Thyroid gland (tissue), 4 donors: ENCODE measurements at regions not wholly inside any gene's neighbourhood (a gene's known extent, or its start where the extent isn't known, plus 50 kb on each side); places are given as distances from the start of the nearest gene placed in this dataset.

Source experiments
- DNase-seq, 2 donors: peaks; one replicate each; pipeline ENCODE4 v3.0.0-alpha.2; 2019
- H3K27ac ChIP-seq, 3 donors: fragments of 200-600 bp; sonication (generic); 1 replicate in 2 of 3; 2 replicates in 1 of 3; pipeline ENCODE4 v1.5.1; 2016 to 2019; ENCODE audit warnings: mild to moderate bottlenecking in 1 of 3, moderate library complexity in 1 of 3
- H3K27me3 ChIP-seq: fragments of 200-600 bp; sonication (generic); one replicate; pipeline ENCODE4 v1.5.1; 2019
- H3K36me3 ChIP-seq, 2 donors: fragments of 200-600 bp; sonication (generic); one replicate each; pipeline ENCODE4 v1.5.1; 2016 to 2019
- H3K4me1 ChIP-seq, 2 donors: fragments of 200-600 bp; sonication (generic); one replicate each; pipeline ENCODE4 v1.5.1; 2017 to 2019
- H3K4me3 ChIP-seq, 3 donors: fragments of 200-600 bp; sonication (generic); replicated peaks in 1 of 3; 1 replicate in 2 of 3; 2 replicates in 1 of 3; pipeline ENCODE4 v1.5.1; 2016; ENCODE audit warnings: mild to moderate bottlenecking in 1 of 3
- H3K9me3 ChIP-seq: fragments of 200-600 bp; sonication (generic); one replicate; pipeline ENCODE4 v1.5.1; 2017
- CTCF ChIP-seq, 6 experiments: fragments of 200-600 bp in 3 of 6; fragments of 450-650 bp in 3 of 6; sonication (generic) in 3 of 6; IDR thresholded peaks; one replicate each; pipeline ENCODE4 v1.5.1; 2016 to 2019; ENCODE audit warnings: antibody characterized with exemption in 6 of 6, mild to moderate bottlenecking in 2 of 6, inconsistent platforms in 1 of 6, moderate library complexity in 1 of 6
- POLR2A ChIP-seq, 2 donors: fragments of 450-650 bp; IDR thresholded peaks; one replicate each; pipeline ENCODE4 v1.6.1; 2017; ENCODE audit warnings: antibody characterized with exemption in 2 of 2, mild to moderate bottlenecking in 2 of 2, moderate library complexity in 1 of 2
- WGBS, 2 donors: methylation state at CpG; one replicate each; pipeline ENCODE4 v1.1.5; 2017; 5-methylcytosine and 5-hydroxymethylcytosine counted together
- intact Hi-C: fragments of 100-400 bp; cut with DNase I; formaldehyde crosslinking; loops from one replicate; pipeline ENCODE4 v1.15.1; 2023

- H3K9me3 ChIP-seq = no peaks in the 10 kb centered on the region
- 51 to 61% methylated on average over 2 of the region's 2 CpGs for WGBS, 2 donors
- intact Hi-C loops = no loop called here
- no peak overlapping the region for H3K4me3 ChIP-seq
- no peak overlapping the region for H3K27ac ChIP-seq
- no peak for TF ChIP-seq POLR2A (IDR thresholded peaks at IDR 0.05)
- no peak for TF ChIP-seq CTCF (IDR thresholded peaks at IDR 0.05)
- no peaks in the 10 kb centered on the region for H3K27me3 ChIP-seq
- no peaks in the 10 kb centered on the region for H3K36me3 ChIP-seq
- DNase-seq = no peak
- no peaks in the 10 kb centered on the region for H3K4me1 ChIP-seq
Measured at GRCh38 chr10:118522791-118523498, 72.5 kb downstream of the PRLHR start.

GRCh38 chr10:118521415-118522117, 73.9 kb downstream of the PRLHR start:
- Histone ChIP-seq H3K4me3 (no peak overlapping the region), H3K27me3 (no peaks in the 10 kb centered on the region), H3K36me3 (no peaks in the 10 kb centered on the region), H3K9me3 (no peaks in the 10 kb centered on the region), H3K4me1 (no peaks in the 10 kb centered on the region), H3K27ac (no peak overlapping the region)
- 87 to 90% methylated on average over 5 of the region's 5 CpGs for WGBS, 2 donors
- TF ChIP-seq POLR2A (IDR thresholded peaks at IDR 0.05) = no peak
- TF ChIP-seq CTCF (IDR thresholded peaks at IDR 0.05) = no peak
- intact Hi-C loops = no loop called here
- DNase-seq = no peak

- no peak overlapping the region for H3K27ac ChIP-seq
- no peak overlapping the region for H3K4me3 ChIP-seq
- H3K4me1 ChIP-seq = no peaks in the 10 kb centered on the region
- intact Hi-C loops = no loop called here
- DNase-seq = no peak
- TF ChIP-seq CTCF (IDR thresholded peaks at IDR 0.05) = no peak
- TF ChIP-seq POLR2A (IDR thresholded peaks at IDR 0.05) = no peak
- no peaks in the 10 kb centered on the region for H3K9me3 ChIP-seq
- H3K36me3 ChIP-seq = no peaks in the 10 kb centered on the region
- 76 to 85% methylated on average over 6 of the region's 6 CpGs for WGBS, 2 donors
- H3K27me3 ChIP-seq = no peaks in the 10 kb centered on the region
Measured at GRCh38 chr10:118520116-118520742, 75.2 kb downstream of the PRLHR start.

DNA sequence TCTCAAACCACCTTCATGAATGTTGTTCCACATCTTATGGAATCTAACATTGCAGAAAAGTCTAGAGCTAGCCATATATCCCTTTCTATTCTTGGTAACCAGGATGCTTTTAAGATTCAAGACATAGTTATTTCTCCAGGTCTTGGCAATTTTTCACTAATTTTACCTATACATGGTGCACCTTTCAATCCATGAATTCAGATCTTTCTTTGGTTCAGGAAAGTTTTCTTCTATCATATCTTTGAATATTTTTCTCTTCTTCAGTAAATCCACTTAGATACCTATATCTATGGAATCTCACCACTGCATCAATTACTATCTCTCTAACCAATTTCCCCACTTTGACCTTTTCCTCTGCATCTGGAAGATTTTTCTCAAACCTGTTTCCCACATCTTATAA, 77.4 kb downstream of the PRLHR start:
- no peak overlapping the region for H3K27ac ChIP-seq
- no peaks in the 10 kb centered on the region for H3K4me1 ChIP-seq
- no peaks in the 10 kb centered on the region for H3K27me3 ChIP-seq
- intact Hi-C loops = no loop called here
- H3K36me3 ChIP-seq = no peaks in the 10 kb centered on the region
- no peaks in the 10 kb centered on the region for H3K9me3 ChIP-seq
- H3K4me3 ChIP-seq = no peak overlapping the region
- DNase-seq = no peak
- TF ChIP-seq POLR2A (IDR thresholded peaks at IDR 0.05) = no peak
- TF ChIP-seq CTCF (IDR thresholded peaks at IDR 0.05) = no peak

- Histone ChIP-seq H3K4me3 (no peak overlapping the region), H3K27ac (no peak overlapping the region), H3K27me3 (no peaks in the 10 kb centered on the region), H3K4me1 (no peaks in the 10 kb centered on the region), H3K9me3 (no peaks in the 10 kb centered on the region), H3K36me3 (no peaks in the 10 kb centered on the region)
- DNase-seq = no peak
- no peak for TF ChIP-seq POLR2A (IDR thresholded peaks at IDR 0.05)
- 89 to 92% methylated on average over 4 of the region's 4 CpGs for WGBS, 2 donors
- intact Hi-C loops = no loop called here
Measured at GRCh38 chr10:118516716-118517115, 78.7 kb downstream of the PRLHR start.
